ENCODE measurements at regions not wholly inside any gene's neighbourhood (a gene's known extent, or its start where the extent isn't known, plus 50 kb on each side); places are given as distances from the start of the nearest gene placed in this dataset.

DNA sequence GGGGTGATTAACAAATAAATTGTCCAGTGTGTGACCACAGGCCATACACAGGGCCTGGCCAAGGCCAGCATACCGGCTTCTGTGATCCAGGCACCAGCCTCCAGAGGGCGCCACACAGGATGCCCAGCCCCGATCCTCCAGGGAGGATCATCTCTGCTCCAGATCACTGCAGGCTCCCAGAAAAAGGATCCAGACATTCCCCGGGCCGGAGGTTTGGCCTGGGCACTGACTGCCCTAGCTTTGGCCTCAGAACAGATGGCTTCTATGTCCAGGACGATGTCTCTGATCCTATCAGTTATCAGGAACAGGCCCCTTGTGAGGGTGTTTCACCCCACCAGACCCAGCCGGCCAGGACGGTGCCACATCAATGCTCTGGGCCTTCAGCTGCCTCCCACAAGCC lies 74.5 kb upstream of the LMO1 start:
- no peak overlapping the region for H3K4me3 ChIP-seq (ENCODE audit: low read length)
- no peaks in the 10 kb centered on the region for H3K27me3 ChIP-seq (ENCODE audit: insufficient read depth, low read depth, low read length)
- no peak overlapping the region for H3K4me2 ChIP-seq (ENCODE audit: low read length)
- no peak for TF ChIP-seq EZH2 (IDR thresholded peaks at IDR 0.05; ENCODE audit: borderline replicate concordance, insufficient read depth, low read length, poor library complexity, severe bottlenecking)
- TF ChIP-seq, protein P1, sequence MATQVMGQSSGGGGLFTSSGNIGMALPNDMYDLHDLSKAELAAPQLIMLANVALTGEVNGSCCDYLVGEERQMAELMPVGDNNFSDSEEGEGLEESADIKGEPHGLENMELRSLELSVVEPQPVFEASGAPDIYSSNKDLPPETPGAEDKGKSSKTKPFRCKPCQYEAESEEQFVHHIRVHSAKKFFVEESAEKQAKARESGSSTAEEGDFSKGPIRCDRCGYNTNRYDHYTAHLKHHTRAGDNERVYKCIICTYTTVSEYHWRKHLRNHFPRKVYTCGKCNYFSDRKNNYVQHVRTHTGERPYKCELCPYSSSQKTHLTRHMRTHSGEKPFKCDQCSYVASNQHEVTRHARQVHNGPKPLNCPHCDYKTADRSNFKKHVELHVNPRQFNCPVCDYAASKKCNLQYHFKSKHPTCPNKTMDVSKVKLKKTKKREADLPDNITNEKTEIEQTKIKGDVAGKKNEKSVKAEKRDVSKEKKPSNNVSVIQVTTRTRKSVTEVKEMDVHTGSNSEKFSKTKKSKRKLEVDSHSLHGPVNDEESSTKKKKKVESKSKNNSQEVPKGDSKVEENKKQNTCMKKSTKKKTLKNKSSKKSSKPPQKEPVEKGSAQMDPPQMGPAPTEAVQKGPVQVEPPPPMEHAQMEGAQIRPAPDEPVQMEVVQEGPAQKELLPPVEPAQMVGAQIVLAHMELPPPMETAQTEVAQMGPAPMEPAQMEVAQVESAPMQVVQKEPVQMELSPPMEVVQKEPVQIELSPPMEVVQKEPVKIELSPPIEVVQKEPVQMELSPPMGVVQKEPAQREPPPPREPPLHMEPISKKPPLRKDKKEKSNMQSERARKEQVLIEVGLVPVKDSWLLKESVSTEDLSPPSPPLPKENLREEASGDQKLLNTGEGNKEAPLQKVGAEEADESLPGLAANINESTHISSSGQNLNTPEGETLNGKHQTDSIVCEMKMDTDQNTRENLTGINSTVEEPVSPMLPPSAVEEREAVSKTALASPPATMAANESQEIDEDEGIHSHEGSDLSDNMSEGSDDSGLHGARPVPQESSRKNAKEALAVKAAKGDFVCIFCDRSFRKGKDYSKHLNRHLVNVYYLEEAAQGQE (IDR thresholded peaks at IDR 0.05; ENCODE audit: borderline replicate concordance), result no peak
- no peak for TF ChIP-seq MXI1 (conservative IDR thresholded peaks at IDR 0.05; ENCODE audit: poor library complexity, severe bottlenecking)
- TF ChIP-seq SMC3 (conservative IDR thresholded peaks at IDR 0.05; ENCODE audit: poor library complexity), result no peak
- TF ChIP-seq, protein P2, sequence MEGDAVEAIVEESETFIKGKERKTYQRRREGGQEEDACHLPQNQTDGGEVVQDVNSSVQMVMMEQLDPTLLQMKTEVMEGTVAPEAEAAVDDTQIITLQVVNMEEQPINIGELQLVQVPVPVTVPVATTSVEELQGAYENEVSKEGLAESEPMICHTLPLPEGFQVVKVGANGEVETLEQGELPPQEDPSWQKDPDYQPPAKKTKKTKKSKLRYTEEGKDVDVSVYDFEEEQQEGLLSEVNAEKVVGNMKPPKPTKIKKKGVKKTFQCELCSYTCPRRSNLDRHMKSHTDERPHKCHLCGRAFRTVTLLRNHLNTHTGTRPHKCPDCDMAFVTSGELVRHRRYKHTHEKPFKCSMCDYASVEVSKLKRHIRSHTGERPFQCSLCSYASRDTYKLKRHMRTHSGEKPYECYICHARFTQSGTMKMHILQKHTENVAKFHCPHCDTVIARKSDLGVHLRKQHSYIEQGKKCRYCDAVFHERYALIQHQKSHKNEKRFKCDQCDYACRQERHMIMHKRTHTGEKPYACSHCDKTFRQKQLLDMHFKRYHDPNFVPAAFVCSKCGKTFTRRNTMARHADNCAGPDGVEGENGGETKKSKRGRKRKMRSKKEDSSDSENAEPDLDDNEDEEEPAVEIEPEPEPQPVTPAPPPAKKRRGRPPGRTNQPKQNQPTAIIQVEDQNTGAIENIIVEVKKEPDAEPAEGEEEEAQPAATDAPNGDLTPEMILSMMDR (IDR thresholded peaks at IDR 0.05; ENCODE audit: poor library complexity, severe bottlenecking), result peak; percentile 44
- TF ChIP-seq TAF1 (IDR thresholded peaks at IDR 0.05; ENCODE audit: low read depth), result no peak
- no peak for TF ChIP-seq RAD21 (conservative IDR thresholded peaks at IDR 0.05)
- H3K36me3 ChIP-seq (ENCODE audit: insufficient read depth, low read length), result no peaks in the 10 kb centered on the region
- H2AFZ ChIP-seq (ENCODE audit: low read depth, low read length), result no peak overlapping the region
- H3K9me2 ChIP-seq (ENCODE audit: insufficient read depth, low read length), result no peaks in the 10 kb centered on the region
- H3K9ac ChIP-seq (ENCODE audit: low read length), result no peak overlapping the region
- H3K27ac ChIP-seq (ENCODE audit: low read length), result no peak overlapping the region
- H4K20me1 ChIP-seq (ENCODE audit: insufficient read depth), result no peaks in the 10 kb centered on the region
- no peaks in the 10 kb centered on the region for H3F3A ChIP-seq (ENCODE audit: insufficient read depth, low read length, poor library complexity, severe bottlenecking)
- no peaks in the 10 kb centered on the region for H3K79me2 ChIP-seq (replicated peaks; ENCODE audit: insufficient read depth, low read length)
- H3K9me3 ChIP-seq (ENCODE audit: low read length), result no peaks in the 10 kb centered on the region

DNA sequence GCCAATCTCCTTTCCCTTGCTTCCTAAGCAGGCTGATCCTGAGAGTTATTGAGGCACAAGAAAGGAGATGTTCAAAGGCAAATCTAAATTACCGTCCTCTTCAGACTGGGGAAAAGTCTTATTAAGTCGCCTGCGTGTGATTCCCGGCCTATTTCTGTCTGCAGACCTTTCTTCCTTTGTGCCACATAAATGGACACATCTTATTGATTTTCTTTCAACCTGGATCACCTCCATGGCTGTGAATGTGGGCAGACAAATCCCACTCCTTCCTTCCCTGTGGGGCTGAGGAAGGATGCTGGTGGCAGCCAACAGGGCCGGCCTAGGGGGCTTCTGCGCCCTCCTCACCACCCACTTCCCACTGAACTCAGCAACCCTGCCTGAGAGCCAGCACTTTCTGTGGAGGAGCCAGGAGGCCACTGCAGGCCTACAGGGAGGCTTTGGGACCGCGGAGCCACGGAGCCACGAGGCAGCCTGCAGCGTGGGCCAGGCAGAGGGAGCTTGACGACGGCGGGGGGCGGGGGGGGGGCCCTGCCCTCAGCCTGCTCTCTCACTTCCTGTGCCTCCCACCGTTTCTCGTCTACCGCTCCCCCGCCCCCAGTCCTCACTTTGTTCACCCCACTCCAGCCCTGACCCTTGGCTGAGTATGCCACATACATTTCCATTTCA lies 73.6 kb upstream of the LMO1 start:
- H3K9me3 ChIP-seq (ENCODE audit: low read length), result no peaks in the 10 kb centered on the region
- no peaks in the 10 kb centered on the region for H3K9me2 ChIP-seq (ENCODE audit: insufficient read depth, low read length)
- no peaks in the 10 kb centered on the region for H4K20me1 ChIP-seq (ENCODE audit: insufficient read depth)
- no peak overlapping the region for H3K27ac ChIP-seq (ENCODE audit: low read length)
- H3K9ac ChIP-seq (ENCODE audit: low read length), result no peak overlapping the region
- no peak overlapping the region for H3K4me3 ChIP-seq (ENCODE audit: low read length)
- TF ChIP-seq MXI1 (conservative IDR thresholded peaks at IDR 0.05; ENCODE audit: poor library complexity, severe bottlenecking), result no peak
- no peak for TF ChIP-seq RAD21 (conservative IDR thresholded peaks at IDR 0.05)
- TF ChIP-seq, protein P2 (IDR thresholded peaks at IDR 0.05; ENCODE audit: poor library complexity, severe bottlenecking), result no peak
- TF ChIP-seq TAF1 (IDR thresholded peaks at IDR 0.05; ENCODE audit: low read depth), result no peak
- no peak for TF ChIP-seq EP300 (conservative IDR thresholded peaks at IDR 0.05; ENCODE audit: poor library complexity, severe bottlenecking)
- TF ChIP-seq EZH2 (IDR thresholded peaks at IDR 0.05; ENCODE audit: borderline replicate concordance, insufficient read depth, low read length, poor library complexity, severe bottlenecking), result no peak
- TF ChIP-seq POLR2AphosphoS5 (IDR thresholded peaks at IDR 0.05), result no peak
- TF ChIP-seq, protein P1 (IDR thresholded peaks at IDR 0.05; ENCODE audit: borderline replicate concordance), result no peak
- TF ChIP-seq SMC3 (conservative IDR thresholded peaks at IDR 0.05; ENCODE audit: poor library complexity), result no peak
- no peak overlapping the region for H3K4me2 ChIP-seq (ENCODE audit: low read length)
- no peaks in the 10 kb centered on the region for H3K79me2 ChIP-seq (replicated peaks; ENCODE audit: insufficient read depth, low read length)
- H3F3A ChIP-seq (ENCODE audit: insufficient read depth, low read length, poor library complexity, severe bottlenecking), result no peaks in the 10 kb centered on the region
- no peaks in the 10 kb centered on the region for H3K27me3 ChIP-seq (ENCODE audit: insufficient read depth, low read depth, low read length)
- no peak overlapping the region for H2AFZ ChIP-seq (ENCODE audit: low read depth, low read length)
- H3K36me3 ChIP-seq (ENCODE audit: insufficient read depth, low read length), result no peaks in the 10 kb centered on the region
